ENCODE measurements at regions not wholly inside any gene's neighbourhood (a gene's known extent, or its start where the extent isn't known, plus 50 kb on each side); places are given as distances from the start of the nearest gene placed in this dataset.
"Not testable (repeated sequence)": the region's sequence is repeated elsewhere in the genome, so short reads cannot be mapped to it uniquely, and the experiment has no call there.

DNA sequence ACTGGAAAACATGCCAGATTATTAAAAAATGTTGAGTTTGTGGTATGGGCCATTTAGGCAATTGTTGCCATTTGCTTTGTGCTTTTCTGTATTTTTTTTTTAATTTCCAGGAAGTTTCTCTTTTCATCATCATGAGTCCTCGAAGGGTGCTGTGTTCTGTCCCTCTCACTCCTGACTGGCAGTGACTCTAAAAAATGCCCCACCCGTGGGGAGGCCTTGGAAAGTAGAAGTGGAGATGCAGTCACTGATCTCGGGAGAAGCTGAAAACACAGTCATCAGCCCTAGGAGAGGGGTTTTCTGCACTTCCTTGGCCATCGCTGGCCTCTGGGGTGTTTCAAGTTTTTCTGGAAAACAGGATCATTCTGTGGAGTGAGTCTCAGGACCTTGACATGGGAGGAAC lies 98.5 kb upstream of the GRK3 start:
- DNase-seq (ENCODE audit: extremely low read depth, low read depth) = no peak
- H3K4me3 ChIP-seq (replicated peaks; ENCODE audit: low read depth, low read length) = no peak overlapping the region
- no peak for TF ChIP-seq CTCF (IDR thresholded peaks at IDR 0.05; ENCODE audit: low read depth, low read length, missing control alignments)

DNA sequence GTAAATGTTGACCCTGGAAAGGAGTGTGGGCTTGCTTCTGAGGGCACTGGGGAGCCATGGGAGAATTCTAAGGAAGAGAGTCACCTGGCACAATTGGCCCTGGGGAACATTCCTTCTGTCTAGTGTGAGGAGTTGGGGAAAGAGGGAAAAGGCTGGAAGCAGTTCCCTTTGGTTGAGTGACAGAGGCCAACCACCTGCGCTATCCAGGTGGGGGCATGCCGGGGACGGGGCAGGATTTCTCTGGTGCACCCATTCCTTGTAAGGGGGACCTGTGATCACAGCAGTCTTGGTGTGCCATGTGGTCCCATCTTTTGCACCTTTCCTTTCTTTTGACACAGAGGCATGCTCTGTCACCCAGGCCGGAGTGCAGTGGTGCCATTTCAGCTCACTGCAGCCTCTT lies 92.1 kb upstream of the GRK3 start:
- no peak overlapping the region for H3K4me3 ChIP-seq (replicated peaks; ENCODE audit: low read depth, low read length)
- no peak for TF ChIP-seq CTCF (IDR thresholded peaks at IDR 0.05; ENCODE audit: low read depth, low read length, missing control alignments)
- no peak for DNase-seq (ENCODE audit: extremely low read depth, low read depth)

DNA sequence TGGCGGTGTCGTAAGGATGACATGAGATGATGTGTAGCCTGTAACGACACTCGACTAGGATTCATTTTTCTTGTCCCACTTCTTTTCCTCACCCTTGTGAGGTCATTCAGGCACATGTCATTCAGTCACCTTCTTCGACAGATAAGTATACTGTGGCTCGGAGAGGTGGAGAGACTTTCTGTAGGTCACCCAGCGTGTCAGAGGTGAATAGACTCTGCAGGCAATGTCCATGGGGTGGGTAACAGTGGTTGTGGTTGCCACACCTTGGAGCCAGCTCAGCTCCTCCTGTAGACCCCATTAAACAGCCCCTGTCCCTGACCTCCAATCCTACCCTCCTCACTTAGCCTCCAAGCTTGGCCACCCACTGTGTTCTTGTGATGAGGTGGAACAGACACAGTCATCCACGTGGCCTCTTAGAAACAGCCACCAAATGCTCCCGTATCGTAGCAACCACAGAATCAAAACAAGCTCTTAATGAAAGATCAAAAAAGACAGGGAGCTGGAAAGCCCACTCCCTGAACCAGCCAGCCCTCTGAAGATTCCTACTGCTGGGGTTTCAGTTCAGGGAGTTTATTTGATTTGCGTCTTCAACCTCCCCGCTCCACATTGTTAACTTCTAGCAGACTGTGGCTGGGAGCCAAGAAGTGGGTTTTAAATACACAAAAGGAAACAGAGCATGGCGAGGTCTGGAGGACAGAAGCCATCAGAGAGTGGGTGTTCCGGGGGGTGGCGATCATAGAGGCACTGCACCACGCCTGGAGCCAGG lies 89.0 kb upstream of the GRK3 start:
- TF ChIP-seq CTCF (IDR thresholded peaks at IDR 0.05; ENCODE audit: low read depth, low read length, missing control alignments) = no peak
- peak; percentile 9 for DNase-seq (ENCODE audit: extremely low read depth, low read depth)
- no peak overlapping the region for H3K4me3 ChIP-seq (replicated peaks; ENCODE audit: low read depth, low read length)

- H3K4me3 ChIP-seq (replicated peaks; ENCODE audit: low read depth, low read length) = no peak overlapping the region
- DNase-seq (ENCODE audit: extremely low read depth, low read depth) = no peak
- no peak for TF ChIP-seq CTCF (IDR thresholded peaks at IDR 0.05; ENCODE audit: low read depth, low read length, missing control alignments)
Observed at GRCh38 chr22:25477358-25477757, 87.1 kb upstream of the GRK3 start.

- no peak for TF ChIP-seq CTCF (IDR thresholded peaks at IDR 0.05; ENCODE audit: low read depth, low read length, missing control alignments)
- H3K4me3 ChIP-seq (replicated peaks; ENCODE audit: low read depth, low read length) = no peak overlapping the region
- no peak for DNase-seq (ENCODE audit: extremely low read depth, low read depth)
Observed at GRCh38 chr22:25478111-25478510, 86.4 kb upstream of the GRK3 start.

DNA sequence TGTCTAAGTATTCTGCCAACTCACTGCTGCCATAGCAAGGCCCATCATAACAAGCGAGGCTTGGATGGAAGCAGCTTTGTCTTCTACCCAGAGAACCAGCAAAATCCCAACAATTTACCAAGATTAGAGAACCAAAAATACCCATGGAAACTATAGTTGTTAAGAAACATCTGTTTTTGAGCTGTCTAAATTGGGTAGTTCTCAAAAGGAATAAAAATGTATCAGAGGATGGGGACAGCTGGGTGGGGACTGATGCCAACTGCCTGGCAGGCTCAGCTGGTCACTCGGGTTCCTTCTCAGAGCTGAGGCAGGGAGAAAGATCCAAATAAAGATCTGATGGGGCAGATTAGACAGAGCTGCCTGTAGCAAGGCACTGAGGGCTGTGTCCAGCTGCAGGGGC lies 85.9 kb upstream of the GRK3 start:
- no peak overlapping the region for H3K4me3 ChIP-seq (replicated peaks; ENCODE audit: low read depth, low read length)
- DNase-seq (ENCODE audit: extremely low read depth, low read depth) = no peak
- TF ChIP-seq CTCF (IDR thresholded peaks at IDR 0.05; ENCODE audit: low read depth, low read length, missing control alignments) = no peak

GRCh38 chr22:25480868-25481267 lies 83.6 kb upstream of the GRK3 start:
- DNase-seq (ENCODE audit: extremely low read depth, low read depth); H3K4me3 ChIP-seq (replicated peaks; ENCODE audit: low read depth, low read length): not testable (repeated sequence)

Data from HFF-Myc (cell line).